NCI-H2171 (cell line): ENCODE measurements at regions not wholly inside any gene's neighbourhood (a gene's known extent, or its start where the extent isn't known, plus 50 kb on each side); places are given as distances from the start of the nearest gene placed in this dataset.
A peak's percentile ranks its signal among the peaks of the same experiment; 100 is the strongest.
"Not testable (repeated sequence)": the region's sequence is repeated elsewhere in the genome, so short reads cannot be mapped to it uniquely, and the experiment has no call there.

Experiments used
- DNase-seq: peaks from one replicate; lab custom pipeline; 2025; lab: John Stamatoyannopoulos, UW

DNA sequence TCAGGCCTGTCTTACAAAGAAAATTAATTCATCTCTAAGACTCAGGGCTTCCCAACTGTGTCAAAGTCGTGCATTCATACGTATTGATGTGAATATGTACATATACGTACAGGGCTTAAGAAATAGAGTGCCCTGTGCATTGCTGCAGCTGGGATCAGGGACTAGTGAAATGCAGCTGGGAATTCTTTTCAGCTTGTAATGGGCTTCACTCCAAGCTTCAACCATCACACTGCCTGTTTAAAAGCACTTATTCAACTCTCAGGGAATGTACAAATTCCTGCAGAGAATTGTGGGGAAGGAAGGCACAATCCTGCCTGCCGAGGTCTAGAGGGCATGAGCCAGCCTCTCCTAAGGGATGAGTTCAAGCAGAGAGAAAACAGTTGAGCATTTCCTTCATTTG lies 59.6 kb upstream of the MAN2A1 start:
- DNase-seq: no peak

DNA sequence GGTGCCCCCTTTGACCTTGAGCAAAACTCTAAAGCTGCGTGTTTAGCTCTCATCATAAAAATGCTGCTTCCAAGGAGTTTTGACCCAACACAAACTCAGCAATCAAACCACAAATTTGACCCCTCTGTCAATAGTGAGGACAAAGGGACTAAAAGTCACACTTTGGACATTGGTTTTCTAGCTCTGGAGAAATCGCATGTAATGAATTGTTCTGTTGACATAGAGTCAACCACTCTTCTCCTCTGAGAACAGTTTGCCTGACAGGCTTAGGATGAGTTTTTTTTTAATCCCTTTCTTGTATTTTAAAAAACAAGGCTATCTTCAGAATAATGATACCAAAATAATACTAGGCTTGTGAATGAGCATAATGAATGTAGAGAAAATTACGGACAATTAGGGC lies 61.1 kb upstream of the MAN2A1 start:
- DNase-seq: no peak

DNA sequence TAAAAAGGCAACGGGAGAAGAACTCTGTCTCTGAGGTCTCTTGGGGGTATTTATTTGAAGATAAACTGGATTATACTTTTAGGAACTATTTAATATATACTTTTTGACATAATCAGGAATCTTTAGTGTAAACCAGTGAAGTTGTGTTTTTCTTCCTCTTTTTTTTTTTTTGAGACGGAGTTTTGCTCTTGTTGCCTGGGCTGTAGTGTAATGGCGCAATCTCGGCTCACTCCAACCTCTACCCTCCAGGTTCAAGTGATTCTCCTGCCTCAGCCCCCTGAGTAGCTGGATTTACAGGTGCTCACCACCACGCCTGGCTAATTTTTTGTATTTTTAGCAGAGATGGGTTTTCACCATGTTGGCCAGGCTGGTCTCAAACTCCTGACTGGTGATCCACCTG lies 68.5 kb upstream of the MAN2A1 start:
- DNase-seq: not testable (repeated sequence)

DNA sequence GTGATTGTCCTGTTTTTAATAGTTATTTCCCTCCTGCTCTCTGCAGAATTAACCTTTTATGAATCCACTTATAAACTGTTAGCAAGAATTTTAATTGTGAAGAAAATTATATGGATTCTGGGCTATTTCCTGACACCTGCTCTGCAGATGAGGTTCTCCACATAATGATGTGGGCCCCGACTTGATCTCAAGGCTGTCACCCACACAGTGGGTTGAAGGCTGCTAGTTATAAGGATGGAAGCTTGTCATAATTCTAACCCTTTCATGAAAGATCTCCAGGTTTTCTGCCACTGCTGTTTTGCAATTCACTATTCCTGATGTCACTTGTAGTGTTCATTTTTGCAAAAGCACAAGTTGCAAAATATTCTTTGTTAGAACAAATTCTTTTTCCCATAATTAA lies 69.1 kb upstream of the MAN2A1 start:
- no peak for DNase-seq

DNA sequence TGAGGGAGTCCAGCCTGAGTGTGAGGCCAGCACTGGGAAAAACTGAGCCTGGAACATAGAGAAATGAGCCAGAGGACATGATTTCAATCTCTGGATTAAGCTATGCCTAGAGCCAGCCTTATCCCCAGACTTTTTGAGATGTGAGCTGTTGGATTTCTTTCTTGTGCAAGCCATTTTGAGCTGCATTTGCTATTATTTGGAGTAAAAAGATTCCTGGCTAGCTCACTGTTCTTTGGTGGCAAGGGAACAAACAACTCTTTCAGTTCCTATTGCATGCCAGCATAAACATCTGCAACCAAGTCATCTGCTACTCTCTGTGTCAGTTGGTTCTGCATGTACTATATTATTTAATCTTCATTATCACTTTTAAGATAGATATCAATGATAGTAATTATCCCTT lies 70.1 kb upstream of the MAN2A1 start:
- DNase-seq: no peak

DNA sequence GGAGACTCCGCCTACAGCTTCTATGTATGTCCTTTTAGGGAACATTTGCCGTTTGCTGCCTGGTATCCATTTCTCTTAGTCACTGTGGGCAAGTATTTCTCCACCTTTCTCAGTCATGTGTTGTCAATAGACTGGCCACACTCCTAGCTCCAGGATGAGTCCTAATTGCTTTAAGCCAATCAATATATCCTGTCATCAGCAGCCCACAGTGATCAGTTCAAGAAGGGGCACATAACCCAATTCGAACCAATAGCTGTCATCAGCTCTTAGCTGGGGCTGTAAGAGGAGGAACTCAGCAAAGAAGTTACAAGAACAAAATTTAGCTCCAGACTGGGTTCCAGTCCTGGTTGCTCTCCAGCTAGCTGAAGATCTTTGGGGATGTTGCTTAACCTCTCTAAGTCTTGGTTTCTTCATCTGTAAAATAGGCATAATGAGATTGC lies 70.7 kb upstream of the MAN2A1 start:
- DNase-seq: no peak

DNA sequence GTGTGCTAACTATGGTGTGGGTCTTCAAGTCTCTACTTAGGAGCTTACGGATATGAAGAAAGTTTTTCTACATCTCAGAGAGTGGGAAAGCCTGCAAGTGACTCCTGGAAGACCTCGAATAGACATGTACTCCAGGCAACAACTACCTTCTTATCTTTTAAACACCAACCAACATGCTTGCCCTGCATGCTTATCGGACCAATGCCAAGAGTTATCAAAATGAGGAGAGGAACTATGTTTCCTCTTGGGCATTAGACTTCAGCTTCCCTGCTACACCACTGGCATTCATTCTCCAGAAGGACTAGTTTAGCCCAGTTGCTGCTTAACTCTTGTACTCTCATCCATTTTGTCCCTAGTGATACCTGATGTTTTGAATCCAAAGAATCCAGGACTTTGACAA lies 74.7 kb upstream of the MAN2A1 start:
- DNase-seq: no peak

DNA sequence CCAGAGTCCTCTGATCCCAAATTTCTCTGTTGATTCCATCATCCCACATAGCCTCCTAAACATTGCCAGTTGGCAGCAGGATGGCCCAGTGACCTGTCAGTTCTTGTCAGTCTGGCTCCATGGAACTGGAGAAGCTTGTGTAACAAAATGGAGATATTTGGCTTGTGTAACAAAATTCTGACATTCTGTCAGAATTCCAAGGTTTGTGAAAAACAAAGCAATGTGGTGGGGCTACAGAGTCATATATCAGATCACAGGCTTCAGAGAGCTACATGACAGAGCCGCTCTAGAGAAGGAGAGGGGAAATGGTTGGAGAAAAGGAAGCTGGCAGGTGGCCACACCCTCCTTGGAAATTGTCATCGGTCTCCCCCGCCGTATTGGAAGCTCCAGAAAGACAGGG lies 75.4 kb upstream of the MAN2A1 start:
- DNase-seq: no peak

DNA sequence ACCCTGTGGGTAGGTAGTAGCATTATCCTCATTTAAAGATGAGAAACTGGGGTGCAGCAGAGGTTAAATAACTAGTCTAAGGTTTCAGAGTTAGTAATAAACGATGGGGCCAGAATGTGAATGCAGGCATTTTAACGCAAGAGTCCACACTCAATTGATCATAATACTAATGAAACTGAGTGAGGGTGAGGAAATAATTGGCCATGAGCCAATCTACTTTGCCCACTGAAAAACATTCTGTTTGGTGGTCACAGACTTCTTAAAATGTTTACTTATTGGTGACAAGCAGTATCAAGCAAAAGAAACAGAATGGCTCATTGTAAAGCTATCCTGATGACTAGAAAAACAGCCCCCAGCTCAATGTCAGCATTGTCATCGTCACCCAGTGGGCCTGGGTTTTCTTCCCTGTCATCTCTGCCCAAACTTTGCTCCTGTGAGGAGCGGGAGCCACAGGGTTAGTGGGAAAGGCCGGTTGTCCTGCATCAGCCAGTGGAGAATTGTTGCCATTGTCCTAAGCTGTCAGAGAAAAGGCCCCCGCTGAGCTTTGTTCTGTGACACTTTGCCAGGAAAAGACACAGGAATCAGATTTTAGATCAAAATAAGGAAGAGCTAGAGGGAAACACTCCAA lies 77.3 kb upstream of the MAN2A1 start:
- DNase-seq: no peak

DNA sequence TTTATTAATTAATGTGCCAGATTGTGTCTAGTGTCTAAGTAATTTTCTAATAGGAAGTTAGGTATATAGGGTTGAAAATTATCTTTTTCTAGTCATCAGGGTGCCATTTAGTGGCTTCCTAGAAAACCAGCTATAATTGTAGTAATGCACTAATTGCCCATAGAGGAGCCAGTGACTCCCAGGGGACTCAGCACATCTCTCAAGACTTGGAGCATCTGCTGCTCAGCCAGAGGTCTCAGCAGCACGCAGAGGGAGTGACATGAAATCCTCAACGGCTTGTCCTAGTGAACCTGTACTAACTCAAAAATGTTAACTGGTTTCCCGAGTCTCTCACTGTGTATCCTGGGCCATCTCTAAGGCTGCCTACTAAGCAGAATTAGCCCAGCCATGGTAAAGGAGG lies 78.2 kb upstream of the MAN2A1 start:
- peak; percentile 59 for DNase-seq

DNA sequence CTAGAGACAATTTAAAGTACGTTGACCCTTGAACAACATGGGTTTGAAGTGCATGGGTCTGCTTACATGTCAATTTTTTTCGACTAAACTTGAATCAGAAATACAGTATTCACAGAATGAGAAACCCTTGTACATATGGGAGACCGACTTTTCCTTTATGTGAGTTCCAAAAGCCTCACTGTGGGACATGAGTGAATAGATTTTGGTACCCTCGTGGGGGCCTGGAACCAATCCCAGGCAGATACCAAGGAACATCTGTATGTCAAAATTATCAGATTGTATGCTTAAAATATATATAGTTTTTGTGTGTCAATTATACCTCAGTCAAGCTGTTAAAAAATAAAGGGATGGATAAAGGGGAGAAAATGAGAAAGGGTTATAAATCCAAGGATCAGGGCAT lies 78.7 kb upstream of the MAN2A1 start:
- no peak for DNase-seq

DNA sequence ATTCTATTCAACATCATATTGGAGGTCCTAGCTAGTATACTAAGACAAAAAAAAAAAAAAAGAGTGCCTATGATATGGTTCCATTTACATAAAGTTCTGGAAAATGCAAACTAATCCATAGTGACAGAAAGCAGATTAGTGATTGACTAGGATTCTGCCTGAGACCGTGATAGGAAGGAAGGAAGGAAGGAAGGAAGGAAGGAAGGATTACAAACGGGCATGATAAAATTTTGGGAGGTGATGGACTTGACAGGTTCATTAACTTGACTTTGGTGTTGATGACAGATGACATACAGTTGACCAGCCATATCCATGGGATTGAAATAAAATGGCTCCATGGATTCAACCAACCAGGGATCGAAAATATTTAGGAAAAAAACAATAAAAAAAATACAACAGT lies 79.1 kb upstream of the MAN2A1 start:
- DNase-seq: no peak

DNA sequence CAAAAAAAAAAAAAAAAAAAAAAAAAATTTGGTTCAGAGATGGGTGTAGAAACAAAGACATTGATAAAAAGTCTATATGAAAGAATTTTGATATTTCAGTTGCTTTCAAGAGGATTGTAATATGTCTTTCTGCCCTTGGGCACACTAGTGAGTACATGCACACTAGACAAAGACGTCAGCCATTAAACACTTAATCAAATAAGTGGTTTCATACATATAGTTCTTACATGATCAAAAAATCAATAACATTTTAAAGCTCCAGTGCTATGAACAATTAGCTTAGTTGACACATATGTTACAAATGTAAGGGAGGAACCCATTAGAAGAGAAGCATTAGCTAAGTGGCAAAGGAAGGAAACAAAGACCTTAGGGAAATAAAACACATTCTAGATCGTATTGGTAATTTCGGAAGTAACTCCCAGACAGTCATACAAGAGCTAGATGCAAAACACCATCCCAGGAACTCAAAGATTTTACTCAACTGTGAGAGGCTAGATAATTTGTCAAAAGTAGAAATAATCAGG lies 84.5 kb upstream of the MAN2A1 start:
- no peak for DNase-seq

DNA sequence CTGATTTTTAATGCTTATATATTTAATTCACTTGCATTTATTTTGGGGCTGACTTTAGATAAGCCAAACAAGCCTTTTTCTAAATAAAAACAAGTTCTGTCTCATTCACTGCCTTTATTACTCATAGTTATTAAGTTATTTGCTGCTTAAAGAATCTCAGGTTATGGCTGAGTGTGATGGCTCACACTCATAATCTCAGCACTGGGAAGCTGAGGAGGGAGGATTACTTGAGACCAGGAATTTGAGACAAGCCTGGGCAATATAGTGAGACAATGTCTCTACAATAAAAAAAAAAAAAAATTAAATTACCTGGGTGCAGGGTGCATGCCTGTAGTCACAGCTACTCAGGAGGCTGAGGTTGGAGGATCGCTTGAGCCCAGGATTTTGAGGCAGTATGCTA lies 85.0 kb upstream of the MAN2A1 start:
- no peak for DNase-seq

DNA sequence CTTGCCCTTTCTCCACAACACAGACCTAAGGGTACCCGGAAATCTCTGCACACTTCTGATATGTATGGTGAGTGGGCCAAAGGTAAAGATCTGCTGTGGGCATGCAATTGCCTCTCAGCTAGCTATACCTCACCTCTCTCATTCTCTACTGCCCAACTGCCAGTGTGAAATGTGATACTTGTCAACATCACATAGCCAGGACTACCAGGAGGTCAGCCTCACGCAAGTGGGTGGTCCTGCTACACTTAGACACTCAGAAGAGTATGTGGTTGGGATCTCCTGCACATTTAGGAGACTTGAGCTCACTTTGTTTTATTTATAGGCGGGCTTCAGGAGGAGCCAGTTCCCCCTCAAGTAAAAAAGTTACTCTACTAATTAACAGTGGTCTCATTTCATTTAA lies 88.0 kb upstream of the MAN2A1 start:
- no peak for DNase-seq

DNA sequence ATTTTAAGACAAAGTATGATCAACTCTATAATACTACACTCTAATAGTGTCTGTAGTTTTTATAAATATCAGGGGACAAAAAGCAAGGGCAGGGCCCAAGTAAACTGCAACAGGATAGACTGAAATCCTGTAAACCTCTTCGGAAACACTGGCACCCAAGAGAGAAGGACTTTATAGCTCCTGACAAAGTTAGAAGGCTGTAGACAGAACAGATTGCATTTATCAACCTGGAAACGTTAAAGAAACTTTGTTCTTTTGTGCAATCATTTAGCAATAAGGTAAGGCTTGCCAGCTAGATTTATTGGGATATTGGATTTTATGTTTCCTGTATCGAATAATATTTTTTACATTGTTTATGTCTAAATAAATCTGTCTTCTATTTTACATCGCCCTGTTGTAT lies 91.8 kb upstream of the MAN2A1 start:
- no peak for DNase-seq

DNA sequence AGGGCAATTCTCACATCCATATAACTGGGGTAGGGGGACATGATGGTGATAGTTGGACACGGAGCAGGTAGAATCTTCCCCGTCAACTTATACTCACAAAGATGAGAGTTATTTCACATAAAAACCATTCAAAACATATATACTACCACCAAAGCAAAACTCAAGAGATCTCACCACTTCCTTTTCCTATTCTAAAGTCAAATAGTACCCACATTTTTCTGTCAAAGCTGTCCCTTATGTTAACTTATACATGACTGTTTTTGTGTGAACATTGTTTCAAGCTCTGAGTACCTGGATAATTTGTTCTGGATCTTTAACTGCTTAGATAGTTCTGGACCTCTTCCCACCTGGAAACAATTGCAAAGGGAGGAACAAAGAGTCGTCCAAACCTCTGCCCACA lies 95.5 kb upstream of the MAN2A1 start:
- no peak for DNase-seq

DNA sequence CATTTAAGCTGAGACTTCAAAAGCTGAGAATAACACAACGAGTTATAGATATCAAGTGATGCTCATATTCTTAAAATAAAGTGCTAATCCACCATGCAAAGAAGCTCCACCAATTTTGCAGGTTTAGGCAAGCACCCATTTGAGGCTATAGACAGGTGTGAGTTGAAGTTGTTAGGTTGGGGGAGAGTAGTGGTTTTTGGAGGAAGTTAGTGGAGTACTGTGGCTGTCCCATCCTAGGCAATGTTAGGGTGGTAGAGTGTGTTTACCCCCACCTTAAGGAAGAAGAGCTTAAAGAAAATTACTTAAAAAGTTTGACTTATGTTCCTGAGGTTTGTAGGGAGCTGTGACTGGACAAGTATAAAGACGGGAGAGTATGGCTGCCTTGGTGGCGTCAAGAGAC lies 98.9 kb upstream of the MAN2A1 start:
- DNase-seq: no peak

DNA sequence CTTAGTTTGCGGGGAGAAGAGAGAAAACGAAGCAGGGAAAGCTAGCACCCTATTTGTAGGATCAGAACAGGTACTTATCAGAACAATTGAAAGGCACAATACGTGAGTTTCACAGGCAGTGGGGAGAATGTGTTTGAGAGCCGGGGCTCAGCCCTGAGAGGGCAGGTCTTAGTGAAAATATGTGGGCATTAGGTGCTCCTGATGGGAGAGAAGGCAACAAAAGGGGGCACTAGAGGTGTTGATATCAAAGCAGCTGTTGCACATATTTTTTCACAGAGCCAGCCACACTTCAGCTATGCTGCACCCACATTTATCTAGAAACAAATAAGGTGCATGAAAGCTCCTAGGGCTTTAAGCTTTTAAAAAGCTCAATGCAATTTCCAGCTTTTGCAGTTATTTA lies 99.7 kb upstream of the MAN2A1 start:
- no peak for DNase-seq

DNA sequence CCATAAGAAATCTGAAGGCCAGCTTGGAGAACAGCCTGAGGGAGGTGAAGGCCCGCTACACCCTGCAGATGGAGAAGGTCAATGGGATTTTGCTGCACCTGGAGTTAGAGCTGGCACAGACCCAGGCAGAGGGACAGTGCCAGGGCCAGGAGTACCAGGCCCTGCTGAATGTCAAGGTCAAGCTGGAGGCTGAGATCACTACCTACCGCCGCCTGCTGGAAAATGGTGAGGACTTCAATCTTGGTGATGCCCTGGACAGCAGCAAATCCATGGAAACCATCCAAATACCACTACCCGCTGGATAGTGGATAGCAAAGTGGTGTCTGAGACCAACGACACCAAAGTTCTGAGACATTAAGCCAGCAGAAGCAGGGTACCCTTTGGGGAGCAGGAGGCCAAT lies 100.5 kb upstream of the MAN2A1 start:
- no peak for DNase-seq

DNA sequence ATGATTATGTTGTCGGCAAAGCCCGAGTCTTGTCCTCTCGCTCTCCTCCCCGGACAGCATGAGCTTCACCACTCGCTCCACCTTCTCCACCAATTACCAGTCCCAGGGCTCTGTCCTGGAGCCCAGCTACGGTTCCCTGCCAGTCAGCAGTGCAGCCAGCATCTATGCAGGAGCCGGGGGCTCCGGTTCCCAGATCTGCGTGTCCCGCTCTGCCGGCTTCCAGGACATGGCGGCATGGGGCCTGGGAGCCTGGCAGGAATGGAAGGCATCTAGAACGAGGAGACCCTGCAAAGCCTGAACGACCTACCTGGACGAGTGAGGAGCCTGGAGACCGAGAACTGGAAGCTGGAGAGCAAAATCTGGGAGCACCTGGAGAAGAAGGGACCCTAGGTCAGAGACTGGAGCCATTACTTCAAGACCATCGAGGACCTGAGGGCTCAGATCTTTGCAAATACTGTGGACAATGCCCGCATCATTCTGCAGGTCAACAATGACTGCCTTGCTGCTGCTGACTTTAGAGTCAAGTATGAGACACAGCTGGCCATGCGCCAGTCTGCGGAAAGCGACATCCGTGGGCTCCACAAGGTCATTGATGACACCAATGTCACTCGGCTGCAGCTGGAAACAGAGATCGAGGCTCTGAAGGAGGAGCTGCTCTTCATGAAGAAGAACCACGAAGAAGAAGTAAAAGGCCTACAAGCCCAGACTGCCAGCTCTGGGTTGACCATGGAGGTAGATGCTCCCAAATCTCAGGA lies 101.3 kb upstream of the MAN2A1 start:
- no peak for DNase-seq

DNA sequence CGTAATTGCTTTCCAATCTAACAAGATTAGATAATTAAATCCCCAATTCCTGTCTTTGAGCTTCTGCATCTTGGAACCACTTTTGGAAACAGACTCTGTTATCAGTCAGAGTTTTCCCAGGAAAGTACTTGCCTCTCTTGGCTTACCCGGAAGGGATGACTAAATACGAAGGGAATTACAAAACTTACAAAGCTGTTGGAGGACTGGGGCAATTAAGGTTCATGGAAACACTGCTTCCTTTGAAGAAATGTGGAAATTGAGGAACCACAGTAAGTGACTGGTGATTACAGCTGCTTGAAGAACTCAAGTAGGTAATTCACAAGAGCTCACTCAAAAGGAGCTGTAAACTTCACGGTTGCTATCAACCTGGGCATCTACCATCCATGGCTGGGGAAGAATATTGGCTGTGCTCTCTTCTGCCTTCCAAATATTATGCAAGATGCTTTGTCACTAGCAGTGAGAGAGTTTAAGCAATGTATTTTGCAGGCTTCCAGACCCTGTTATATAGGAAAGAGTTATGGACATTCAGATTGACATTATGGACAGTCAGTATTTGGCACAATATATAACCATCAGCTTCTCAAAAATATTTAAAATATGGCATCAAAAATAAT lies 104.6 kb upstream of the MAN2A1 start:
- DNase-seq: no peak

DNA sequence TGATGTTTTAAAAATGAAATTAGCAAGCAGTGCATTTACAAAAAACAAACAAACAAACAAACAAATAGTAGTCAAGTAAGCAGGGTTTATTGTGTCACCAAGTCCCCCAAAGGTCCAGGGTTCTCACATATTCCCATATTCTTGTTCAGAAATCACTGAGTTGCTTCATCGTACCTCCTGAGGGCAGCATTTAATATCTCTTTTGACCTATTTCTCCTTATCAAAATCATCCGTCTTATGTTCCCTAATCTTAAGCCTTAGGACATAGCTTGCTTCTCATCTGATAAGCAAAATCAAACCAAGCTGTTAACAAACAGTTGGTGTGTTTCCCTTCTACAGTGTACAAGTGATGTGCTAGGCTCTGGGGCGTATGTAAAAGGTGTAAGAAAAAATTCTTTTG lies 109.5 kb upstream of the MAN2A1 start:
- no peak for DNase-seq
